IMR-90 (cell line): ENCODE measurements at regions not wholly inside any gene's neighbourhood (a gene's known extent, or its start where the extent isn't known, plus 50 kb on each side); places are given as distances from the start of the nearest gene placed in this dataset.

ENCODE experiments used
- ATAC-seq: fragments of 200-7000 bp; cut with Tn5 transposase; 2 replicates; pipeline ENCODE4 v1.9.1; 2020; ENCODE audit warnings: low read depth, mild to moderate bottlenecking, moderate library complexity
- BruUV-seq: library from RNA; stranded (reverse); fragments of 400-500 nt; replicated peaks from 2 replicates; lab custom pipeline; 2021; lab: Mats Ljungman, UMichigan
- CTCF ChIA-PET: fragments of 300-600 bp; formaldehyde crosslinking; extraction: SDS; loops from one replicate; lab custom pipeline; 2021; ENCODE audit warnings: antibody characterized with exemption; lab: Yijun Ruan, JAX
- POLR2A ChIA-PET: fragments of 300-600 bp; sonication (Branson Sonifier 250); formaldehyde crosslinking; loops from one replicate; lab custom pipeline; 2022; ENCODE audit warnings: antibody characterized with exemption; ENCODE audit not compliant: unreplicated experiment; lab: Charles Lee
- DNase-seq: peaks from one replicate; pipeline ENCODE4 v3.0.0; 2013
- H2AFZ ChIP-seq: replicated peaks from 2 replicates; pipeline ENCODE3; 2013; ENCODE audit warnings: low read length, mild to moderate bottlenecking; ENCODE audit not compliant: poor library complexity
- H2AK5ac ChIP-seq: 2 replicates; pipeline ENCODE4 v1.6.1; 2013; ENCODE audit warnings: low read depth, low read length, inconsistent platforms
- H2AK9ac ChIP-seq: replicated peaks from 2 replicates; pipeline ENCODE3; 2013; ENCODE audit warnings: mild to moderate bottlenecking, low read depth, low read length, moderate library complexity; ENCODE audit not compliant: poor library complexity
- H2BK120ac ChIP-seq: 2 replicates; pipeline ENCODE4 v1.6.1; 2013; ENCODE audit warnings: low read depth, low read length, inconsistent platforms
- H2BK15ac ChIP-seq: 3 replicates; pipeline ENCODE4 v1.6.1; 2013; ENCODE audit warnings: low read depth, low read length, inconsistent platforms
- H2BK20ac ChIP-seq: 2 replicates; pipeline ENCODE4 v1.6.1; 2013; ENCODE audit warnings: low read depth, mild to moderate bottlenecking, inconsistent platforms, low read length, moderate library complexity
- H2BK5ac ChIP-seq: 2 replicates; pipeline ENCODE4 v1.6.1; 2013; ENCODE audit warnings: mild to moderate bottlenecking, low read depth, low read length, inconsistent platforms; ENCODE audit not compliant: poor library complexity, severe bottlenecking
- H3K14ac ChIP-seq: replicated peaks from 2 replicates; pipeline ENCODE4 v1.6.1; 2013; ENCODE audit warnings: low read depth, low read length, inconsistent platforms
- H3K18ac ChIP-seq: 2 replicates; pipeline ENCODE4 v1.6.1; 2013; ENCODE audit warnings: low read depth, low read length, control low read depth
- H3K23ac ChIP-seq: 2 replicates; pipeline ENCODE4 v1.6.1; 2013; ENCODE audit warnings: low read depth, low read length, inconsistent platforms
- H3K27ac ChIP-seq: 2 replicates; pipeline ENCODE4 v1.5.1; 2013; ENCODE audit warnings: mild to moderate bottlenecking, control low read depth, low read length; ENCODE audit not compliant: insufficient read depth
- H3K27me3 ChIP-seq: 2 replicates; pipeline ENCODE4 v1.6.1; 2013; ENCODE audit warnings: low read length; ENCODE audit not compliant: control insufficient read depth, insufficient read depth
- H3K36me3 ChIP-seq: 2 replicates; pipeline ENCODE4 v1.6.1; 2013; ENCODE audit warnings: low read length, mixed read lengths; ENCODE audit not compliant: control insufficient read depth, insufficient read depth
- H3K4ac ChIP-seq: 2 replicates; pipeline ENCODE4 v1.6.1; 2013; ENCODE audit warnings: low read depth, low read length, inconsistent platforms
- H3K4me1 ChIP-seq: 2 replicates; pipeline ENCODE4 v1.6.1; 2013; ENCODE audit warnings: low read length, mixed read lengths; ENCODE audit not compliant: control insufficient read depth, insufficient read depth
- H3K4me2 ChIP-seq: 2 replicates; pipeline ENCODE4 v1.6.1; 2013; ENCODE audit warnings: low read depth, mild to moderate bottlenecking, control low read depth, low read length, moderate library complexity
- H3K4me3 ChIP-seq: 2 replicates; pipeline ENCODE4 v1.5.1; 2013; ENCODE audit warnings: low read depth, mild to moderate bottlenecking, control low read depth, low read length, moderate library complexity; ENCODE audit not compliant: insufficient read depth
- H3K56ac ChIP-seq: 2 replicates; pipeline ENCODE4 v1.6.1; 2013; ENCODE audit warnings: low read length, inconsistent platforms; ENCODE audit not compliant: insufficient read depth; ENCODE audit errors: extremely low read depth
- H3K79me1 ChIP-seq, 2 experiments: 2 replicates each; pipeline ENCODE4 v1.6.1; 2013; ENCODE audit warnings: low read length in 2 of 2, inconsistent platforms in 1 of 2, low read depth in 1 of 2
- H3K9ac ChIP-seq: 2 replicates; pipeline ENCODE4 v1.6.1; 2013; ENCODE audit warnings: low read depth, low read length, control low read depth
- H3K9me1 ChIP-seq: 2 replicates; pipeline ENCODE4 v1.6.1; 2013; ENCODE audit warnings: low read length, inconsistent platforms; ENCODE audit not compliant: insufficient read depth
- H3K9me3 ChIP-seq: 2 replicates; pipeline ENCODE4 v1.6.1; 2013; ENCODE audit warnings: low read length; ENCODE audit not compliant: control insufficient read depth, insufficient read depth
- H4K20me1 ChIP-seq: 2 replicates; pipeline ENCODE4 v1.6.1; 2013; ENCODE audit warnings: low read length, inconsistent platforms; ENCODE audit not compliant: insufficient read depth
- H4K5ac ChIP-seq: 2 replicates; pipeline ENCODE4 v1.6.1; 2013; ENCODE audit warnings: mild to moderate bottlenecking, low read depth, low read length, control low read depth
- H4K8ac ChIP-seq, 2 experiments: 2 replicates each; pipeline ENCODE4 v1.6.1; 2013; ENCODE audit warnings: low read depth in 2 of 2, low read length in 2 of 2, control low read depth in 1 of 2, inconsistent platforms in 1 of 2
- H4K91ac ChIP-seq: 2 replicates; pipeline ENCODE4 v1.6.1; 2013; ENCODE audit warnings: low read depth, low read length, inconsistent platforms; ENCODE audit not compliant: insufficient read depth
- BHLHE40 ChIP-seq: fragments of 150-350 bp; IDR thresholded peaks from 2 replicates; pipeline ENCODE4 v1.6.1; 2016; ENCODE audit warnings: mild to moderate bottlenecking, low read depth, low read length
- CEBPB ChIP-seq: IDR thresholded peaks from 2 replicates; pipeline ENCODE4 v1.6.1; 2012; ENCODE audit warnings: low read depth, low read length, improper control_type of control experiment
- CHD1 ChIP-seq: IDR thresholded peaks from 2 replicates; pipeline ENCODE4 v1.6.1; 2012; ENCODE audit warnings: low read depth, low read length, improper control_type of control experiment
- FOS ChIP-seq: fragments of 150-350 bp; IDR thresholded peaks from 2 replicates; pipeline ENCODE4 v1.6.1; 2016; ENCODE audit warnings: low read depth, low read length
- MAFK ChIP-seq: IDR thresholded peaks from 2 replicates; pipeline ENCODE4 v1.6.1; 2012; ENCODE audit warnings: low read depth, low read length, improper control_type of control experiment
- MAZ ChIP-seq: IDR thresholded peaks from 2 replicates; pipeline ENCODE4 v1.6.1; 2012; ENCODE audit warnings: low read depth, mild to moderate bottlenecking, low read length, improper control_type of control experiment, moderate library complexity, borderline replicate concordance
- MXI1 ChIP-seq: IDR thresholded peaks from 2 replicates; pipeline ENCODE4 v1.6.1; 2012; ENCODE audit warnings: low read depth, mild to moderate bottlenecking, low read length, moderate library complexity, borderline replicate concordance
- NFE2L2 ChIP-seq: fragments of 150-350 bp; IDR thresholded peaks from 2 replicates; pipeline ENCODE4 v1.6.1; 2016; ENCODE audit warnings: low read depth, mild to moderate bottlenecking, low read length
- POLR2A ChIP-seq: IDR thresholded peaks from 2 replicates; pipeline ENCODE4 v1.6.1; 2012; ENCODE audit warnings: mild to moderate bottlenecking, low read depth, low read length
- RAD21 ChIP-seq: IDR thresholded peaks from 2 replicates; pipeline ENCODE4 v1.6.1; 2012; ENCODE audit warnings: low read length, improper control_type of control experiment
- RCOR1 ChIP-seq: IDR thresholded peaks from 2 replicates; pipeline ENCODE4 v1.6.1; 2012; ENCODE audit warnings: mild to moderate bottlenecking, low read length, improper control_type of control experiment; ENCODE audit not compliant: insufficient replicate concordance
- RFX5 ChIP-seq: IDR thresholded peaks from 2 replicates; pipeline ENCODE4 v1.8.0; 2012; ENCODE audit warnings: low read depth, mild to moderate bottlenecking, low read length, moderate library complexity
- SMC3 ChIP-seq: fragments of 150-350 bp; IDR thresholded peaks from 2 replicates; pipeline ENCODE4 v1.6.1; 2016; ENCODE audit warnings: low read depth, mild to moderate bottlenecking, antibody characterized with exemption, low read length, moderate library complexity
- WGBS, 2 experiments: methylation state at CpG; one replicate each; pipeline versions ENCODE4 v1.1.5 to v1.1.7; 2013; ENCODE audit warnings: missing lambda C conversion rate in 2 of 2; ENCODE audit not compliant: insufficient read length in 1 of 2; ENCODE audit errors: extremely low coverage in 2 of 2; 5-methylcytosine and 5-hydroxymethylcytosine counted together
- dilution Hi-C: fragments of 300-500 bp; cut with HindIII; formaldehyde crosslinking; loops from one replicate; pipeline ENCODE4 v1.14.3; 2018; ENCODE audit warnings: low sequenced_read_pairs; ENCODE audit not compliant: unreplicated experiment
- in situ Hi-C: fragments of 300-500 bp; cut with MboI; formaldehyde crosslinking; loops from 3 replicates; pipeline ENCODE4 v1.14.3; 2019; ENCODE audit warnings: low sequenced_read_pairs, inconsistent platforms, mixed read lengths
- intact Hi-C: fragments of 100-400 bp; cut with micrococcal nuclease; formaldehyde crosslinking; loops from 2 replicates; pipeline ENCODE4 v1.10.0; 2022
- TF ChIP-seq, protein P1 (sequence below): fragments of 150-350 bp; IDR thresholded peaks from 2 replicates; pipeline ENCODE4 v1.6.1; 2017; ENCODE audit warnings: mild to moderate bottlenecking, antibody characterized with exemption, low read length, low read depth
- TF ChIP-seq, protein P2 (sequence below): fragments of 150-350 bp; IDR thresholded peaks from 2 replicates; pipeline ENCODE4 v1.6.1; 2016; ENCODE audit warnings: low read depth, mild to moderate bottlenecking, low read length, moderate library complexity, borderline replicate concordance

DNA sequence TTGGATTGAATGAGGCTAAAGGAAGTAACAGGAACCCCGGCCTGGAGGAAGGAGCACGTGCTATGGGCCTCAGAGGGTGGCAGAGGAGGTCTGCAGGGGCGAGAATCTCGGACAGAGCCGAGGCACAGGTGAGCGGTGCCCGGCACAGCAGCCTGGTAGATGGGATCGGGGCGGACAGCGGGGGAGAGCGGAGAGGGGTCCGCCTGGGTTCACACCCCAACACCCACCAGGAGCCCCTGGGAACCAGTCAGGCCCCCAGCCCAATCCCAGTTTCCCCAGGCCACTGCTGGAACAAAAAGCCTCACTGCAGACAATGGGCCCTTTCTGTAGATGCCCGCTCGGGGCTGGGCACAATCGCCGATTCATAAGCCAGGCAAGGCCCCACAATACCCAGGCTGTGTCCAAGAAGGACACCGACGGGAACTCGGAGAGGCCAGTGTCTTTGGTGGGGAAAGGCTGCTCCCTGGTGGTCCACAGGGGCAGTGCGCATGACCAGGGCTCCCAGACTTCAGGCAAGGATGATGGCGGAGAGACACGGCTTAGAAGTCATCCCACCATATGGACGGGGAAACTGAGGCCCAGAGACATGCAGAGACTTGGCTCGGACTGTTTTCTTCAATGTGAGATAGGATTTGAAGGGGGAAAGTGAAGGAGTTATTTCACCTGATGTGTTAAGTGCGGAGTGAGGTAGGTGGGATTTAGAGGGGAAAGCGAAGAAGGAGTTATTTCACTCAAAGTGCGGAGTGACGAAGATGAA, 106.9 kb upstream of the GPR26 start (continued):
- TF ChIP-seq SMC3 = peak; percentile 96

DNA sequence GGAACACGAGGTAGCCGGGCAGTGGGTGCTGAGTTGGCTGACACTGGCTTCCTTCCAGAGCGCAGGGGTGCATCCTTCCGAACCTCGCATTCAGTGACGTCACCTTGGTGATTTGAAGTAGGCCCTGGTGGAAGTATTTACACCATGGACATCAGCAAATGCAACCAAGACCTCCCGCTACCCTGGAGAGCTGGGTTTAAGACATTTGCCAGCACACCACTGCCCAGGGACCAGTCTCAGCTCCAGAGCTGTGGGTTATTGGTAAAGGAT, 106.4 kb upstream of the GPR26 start:
- POLR2A ChIA-PET = no interaction called here
- TF ChIP-seq NFE2L2 = no peak
- TF ChIP-seq CHD1 = no peak
- TF ChIP-seq, protein P1, sequence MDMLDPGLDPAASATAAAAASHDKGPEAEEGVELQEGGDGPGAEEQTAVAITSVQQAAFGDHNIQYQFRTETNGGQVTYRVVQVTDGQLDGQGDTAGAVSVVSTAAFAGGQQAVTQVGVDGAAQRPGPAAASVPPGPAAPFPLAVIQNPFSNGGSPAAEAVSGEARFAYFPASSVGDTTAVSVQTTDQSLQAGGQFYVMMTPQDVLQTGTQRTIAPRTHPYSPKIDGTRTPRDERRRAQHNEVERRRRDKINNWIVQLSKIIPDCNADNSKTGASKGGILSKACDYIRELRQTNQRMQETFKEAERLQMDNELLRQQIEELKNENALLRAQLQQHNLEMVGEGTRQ = no peak
- no peak for TF ChIP-seq RFX5
- no peak for TF ChIP-seq RCOR1
- TF ChIP-seq FOS = no peak
- TF ChIP-seq MAFK = no peak
- TF ChIP-seq MAZ = no peak
- TF ChIP-seq POLR2A = no peak
- TF ChIP-seq, protein P2, sequence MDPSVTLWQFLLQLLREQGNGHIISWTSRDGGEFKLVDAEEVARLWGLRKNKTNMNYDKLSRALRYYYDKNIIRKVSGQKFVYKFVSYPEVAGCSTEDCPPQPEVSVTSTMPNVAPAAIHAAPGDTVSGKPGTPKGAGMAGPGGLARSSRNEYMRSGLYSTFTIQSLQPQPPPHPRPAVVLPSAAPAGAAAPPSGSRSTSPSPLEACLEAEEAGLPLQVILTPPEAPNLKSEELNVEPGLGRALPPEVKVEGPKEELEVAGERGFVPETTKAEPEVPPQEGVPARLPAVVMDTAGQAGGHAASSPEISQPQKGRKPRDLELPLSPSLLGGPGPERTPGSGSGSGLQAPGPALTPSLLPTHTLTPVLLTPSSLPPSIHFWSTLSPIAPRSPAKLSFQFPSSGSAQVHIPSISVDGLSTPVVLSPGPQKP = no peak
- TF ChIP-seq MXI1 = no peak
- TF ChIP-seq BHLHE40 = no peak
- no peak for TF ChIP-seq CEBPB
- TF ChIP-seq RAD21 = no peak

More for the DNA sequence above, 106.4 kb upstream of the GPR26 start:
- Histone ChIP-seq H2BK20ac (no peak overlapping the region), H3K4me1 (no peaks in the 10 kb centered on the region), H4K20me1 (no peaks in the 10 kb centered on the region), H4K91ac (no peak overlapping the region), H2BK15ac (no peak overlapping the region), H2AK5ac (no peak overlapping the region), H2AFZ (no peak overlapping the region), H2BK5ac (no peak overlapping the region), H4K8ac (no peak overlapping the region), H2AK9ac (no peak overlapping the region), H3K14ac (no peak overlapping the region), H3K4me3 (no peak overlapping the region), H3K9me1 (no peaks in the 10 kb centered on the region), H3K9me3 (no peaks in the 10 kb centered on the region), H3K79me1 (no peaks in the 10 kb centered on the region), H3K36me3 (no peaks in the 10 kb centered on the region), H3K4ac (no peak overlapping the region), H3K27me3 (no peaks in the 10 kb centered on the region), H2BK120ac (no peak overlapping the region), H3K23ac (no peak overlapping the region), H3K18ac (no peak overlapping the region), H3K27ac (no peak overlapping the region), H3K9ac (no peak overlapping the region), H3K4me2 (no peak overlapping the region), H3K56ac (no peak overlapping the region), H4K5ac (no peak overlapping the region)
- in situ Hi-C loops (loop anchor here (10.0 to 25.0 kb wide), 2 partner anchors 515 to 897 kb away; a partner anchor contains a TSS), dilution Hi-C loops (no loop called here), intact Hi-C loops (loop anchor here (1.0 kb wide), 2 partner anchors 426 to 516 kb away; no protein-coding TSS in a partner anchor)
- DNase-seq = no peak
- CTCF ChIA-PET = interaction anchor here (1.8 kb wide), 1 partner anchor 517 kb away, joined by 3 read pairs; no protein-coding TSS in a partner anchor
- WGBS, 2 experiments = no CpG with 5 or more reads among the region's 7 CpGs
- no peak for ATAC-seq
- no TSS peak for BruUV-seq
